Psoas muscle (tissue), 7 donors: ENCODE measurements at regions not wholly inside any gene's neighbourhood (a gene's known extent, or its start where the extent isn't known, plus 50 kb on each side); places are given as distances from the start of the nearest gene placed in this dataset.

Experiments
- ATAC-seq, 4 donors: fragments of 200-7000 bp; cut with Tn5 transposase; one replicate each; pipeline ENCODE4 v1.9.1; 2020; ENCODE audit warnings: moderate library complexity in 3 of 4, mild to moderate bottlenecking in 2 of 4
- DNase-seq, 2 donors: peaks; one replicate each; pipeline ENCODE4 v3.0.0-alpha.2; 2020
- H3K27ac ChIP-seq: fragments of 200-600 bp; one replicate; pipeline ENCODE4 v1.8.0; 2022
- H3K27me3 ChIP-seq, 3 donors: fragments of 200-600 bp in 1 of 3; one replicate each; pipeline versions ENCODE4 v1.6.1 to v1.8.0; 2013 to 2022; ENCODE audit warnings: low read length in 2 of 3, mild to moderate bottlenecking in 2 of 3, moderate library complexity in 1 of 3; ENCODE audit not compliant: insufficient read depth in 3 of 3
- H3K36me3 ChIP-seq, 2 donors: fragments of 200-600 bp in 1 of 2; one replicate each; pipeline versions ENCODE4 v1.6.1 to v1.8.0; 2013 to 2022; ENCODE audit warnings: low read depth in 1 of 2, mild to moderate bottlenecking in 1 of 2, moderate library complexity in 1 of 2; ENCODE audit not compliant: insufficient read depth in 1 of 2
- H3K4me1 ChIP-seq: fragments of 200-600 bp; one replicate; pipeline ENCODE4 v1.8.0; 2022
- H3K4me3 ChIP-seq: fragments of 200-600 bp; one replicate; pipeline ENCODE4 v1.8.0; 2022; ENCODE audit warnings: mild to moderate bottlenecking
- H3K9me3 ChIP-seq: fragments of 200-600 bp; one replicate; pipeline ENCODE4 v1.8.0; 2022
- WGBS, 3 donors: extraction: QIAGEN DNeasy Blood & Tissue Kit; methylation state at CpG; one replicate each; pipeline versions ENCODE4 v1.1.6 to v1.1.7; 2013; 5-methylcytosine and 5-hydroxymethylcytosine counted together
- intact Hi-C, 2 donors: fragments of 100-400 bp; cut with DNase I; formaldehyde crosslinking; loops; one replicate each; pipeline versions ENCODE4 v1.11.0 to v1.14.2; 2022
- TF ChIP-seq, protein P1 (sequence below): fragments of 200-600 bp; IDR thresholded peaks from one replicate; pipeline ENCODE4 v1.8.0; 2022; ENCODE audit warnings: antibody characterized with exemption
- donor health status: healthy with polysubstance abuse.
- donor health status: DM: no; HTN: no; CAD: no; lungs with moderate emphysema.
- donor health status: Bipolar disorder and iron deficiency.
- donor health status: healthy.
- donor health status: DM: yes; HTN: yes; CAD: no.
- donor health status: DM: no; HTN: no; CAD: no.
- donor health status: DM: yes; HTN: yes; CAD: no.

DNA sequence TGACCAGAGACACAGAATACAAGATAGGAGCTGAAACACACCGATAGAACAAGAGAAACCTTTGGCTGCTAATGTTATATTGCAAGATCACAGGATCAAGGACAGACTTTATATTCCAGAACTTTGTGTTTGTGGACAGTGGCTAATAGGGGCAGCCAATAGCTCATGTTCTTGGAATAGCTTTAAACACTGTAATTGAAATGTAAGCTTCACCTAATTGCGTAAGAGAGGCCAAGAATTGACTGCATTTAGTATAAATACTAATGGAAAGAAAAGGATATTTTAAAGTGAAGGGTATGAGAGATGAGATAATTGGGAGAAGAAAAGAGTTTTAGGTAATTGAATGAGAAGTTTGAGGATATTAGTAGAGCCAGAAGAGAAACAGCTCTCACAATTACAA lies 758.8 kb downstream of the CDH11 start:
- H3K4me1 ChIP-seq, result no peaks in the 10 kb centered on the region
- no peaks in the 10 kb centered on the region for H3K9me3 ChIP-seq
- no peaks in the 10 kb centered on the region for H3K36me3 ChIP-seq
- H3K4me3 ChIP-seq, result no peak overlapping the region
- intact Hi-C loops, result no loop called here
- DNase-seq (no peak), ATAC-seq (no peak)
- no peaks in the 10 kb centered on the region for H3K27me3 ChIP-seq
- H3K27ac ChIP-seq, result no peak overlapping the region
- TF ChIP-seq, protein P1, sequence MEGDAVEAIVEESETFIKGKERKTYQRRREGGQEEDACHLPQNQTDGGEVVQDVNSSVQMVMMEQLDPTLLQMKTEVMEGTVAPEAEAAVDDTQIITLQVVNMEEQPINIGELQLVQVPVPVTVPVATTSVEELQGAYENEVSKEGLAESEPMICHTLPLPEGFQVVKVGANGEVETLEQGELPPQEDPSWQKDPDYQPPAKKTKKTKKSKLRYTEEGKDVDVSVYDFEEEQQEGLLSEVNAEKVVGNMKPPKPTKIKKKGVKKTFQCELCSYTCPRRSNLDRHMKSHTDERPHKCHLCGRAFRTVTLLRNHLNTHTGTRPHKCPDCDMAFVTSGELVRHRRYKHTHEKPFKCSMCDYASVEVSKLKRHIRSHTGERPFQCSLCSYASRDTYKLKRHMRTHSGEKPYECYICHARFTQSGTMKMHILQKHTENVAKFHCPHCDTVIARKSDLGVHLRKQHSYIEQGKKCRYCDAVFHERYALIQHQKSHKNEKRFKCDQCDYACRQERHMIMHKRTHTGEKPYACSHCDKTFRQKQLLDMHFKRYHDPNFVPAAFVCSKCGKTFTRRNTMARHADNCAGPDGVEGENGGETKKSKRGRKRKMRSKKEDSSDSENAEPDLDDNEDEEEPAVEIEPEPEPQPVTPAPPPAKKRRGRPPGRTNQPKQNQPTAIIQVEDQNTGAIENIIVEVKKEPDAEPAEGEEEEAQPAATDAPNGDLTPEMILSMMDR, result no peak
- 70 to 85% (median 80%) methylated on average over 2 of the region's 2 CpGs for WGBS, 3 donors

DNA sequence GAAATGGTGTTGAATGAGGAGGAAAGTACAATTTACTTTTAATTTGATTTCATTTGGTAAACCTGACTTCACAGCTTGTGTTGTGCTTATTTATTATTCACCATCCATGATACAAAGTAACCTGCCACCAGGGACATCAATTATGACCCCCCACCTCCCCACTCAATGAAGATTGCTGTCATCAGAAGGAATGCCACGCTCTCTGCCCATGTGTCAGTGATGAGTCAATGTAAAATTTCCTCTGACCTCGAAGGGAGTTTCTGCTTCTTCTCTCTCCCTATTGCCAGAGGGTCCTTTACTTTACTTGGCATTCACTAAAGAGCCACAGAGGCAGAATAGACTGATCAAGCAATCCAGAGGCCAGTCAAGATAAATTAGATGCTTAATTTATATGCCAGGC lies 759.7 kb downstream of the CDH11 start:
- intact Hi-C loops, result no loop called here
- Histone ChIP-seq H3K4me3 (no peak overlapping the region), H3K27me3 (no peaks in the 10 kb centered on the region), H3K27ac (no peak overlapping the region), H3K9me3 (no peaks in the 10 kb centered on the region), H3K4me1 (no peaks in the 10 kb centered on the region), H3K36me3 (no peaks in the 10 kb centered on the region)
- ATAC-seq (no peak), DNase-seq (no peak)
- TF ChIP-seq, protein P1, result no peak
- 57 to 63% (median 61%) methylated on average over 2 of the region's 2 CpGs for WGBS, 3 donors

DNA sequence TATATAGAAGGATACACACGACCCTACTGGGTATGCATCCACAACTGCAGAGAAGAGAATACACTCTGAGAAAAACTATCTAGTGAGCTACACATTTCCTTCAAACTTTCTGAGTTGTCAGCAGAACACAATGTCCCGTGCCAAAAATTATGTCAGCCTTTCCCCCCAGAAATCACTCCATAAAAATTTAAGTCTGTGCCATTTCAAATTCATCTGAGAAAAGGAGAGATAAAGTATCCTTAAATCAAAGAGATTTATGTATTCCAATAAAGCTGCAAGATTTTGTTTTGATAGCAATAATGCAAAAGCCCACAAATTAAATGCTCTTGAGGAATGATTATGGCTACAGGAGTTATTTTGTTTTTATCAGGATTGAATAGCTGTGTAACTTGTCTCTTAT lies 760.1 kb downstream of the CDH11 start:
- intact Hi-C loops, result no loop called here
- Histone ChIP-seq H3K36me3 (no peaks in the 10 kb centered on the region), H3K27me3 (no peaks in the 10 kb centered on the region), H3K4me1 (no peaks in the 10 kb centered on the region), H3K4me3 (no peak overlapping the region), H3K9me3 (no peaks in the 10 kb centered on the region), H3K27ac (no peak overlapping the region)
- TF ChIP-seq, protein P1, result no peak
- ATAC-seq, result no peak
- no peak for DNase-seq
- WGBS, 3 donors, result 34 to 48% (median 40%) methylated on average over 2 of the region's 2 CpGs

DNA sequence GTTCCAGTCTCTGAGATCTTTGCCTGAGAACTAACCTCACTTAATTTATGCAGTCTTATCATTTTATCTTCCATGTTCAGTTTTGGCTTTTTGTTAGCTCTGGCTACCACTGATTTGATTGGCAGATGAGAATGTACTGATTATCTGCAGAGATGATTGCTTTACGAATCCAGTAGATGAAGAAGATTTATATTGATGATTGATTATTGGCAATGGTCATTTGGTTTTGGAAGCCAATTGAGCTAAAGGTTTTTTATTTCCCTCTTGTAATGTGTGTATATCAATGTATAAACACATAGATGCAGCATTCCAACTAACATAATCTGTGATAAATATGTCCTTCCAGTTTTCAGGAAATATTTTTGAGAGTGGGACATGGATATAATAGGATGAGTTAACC lies 763.6 kb downstream of the CDH11 start:
- ATAC-seq, result no peak
- 83 to 94% (median 90%) methylated on average over 1 of the region's 1 CpG for WGBS, 3 donors

DNA sequence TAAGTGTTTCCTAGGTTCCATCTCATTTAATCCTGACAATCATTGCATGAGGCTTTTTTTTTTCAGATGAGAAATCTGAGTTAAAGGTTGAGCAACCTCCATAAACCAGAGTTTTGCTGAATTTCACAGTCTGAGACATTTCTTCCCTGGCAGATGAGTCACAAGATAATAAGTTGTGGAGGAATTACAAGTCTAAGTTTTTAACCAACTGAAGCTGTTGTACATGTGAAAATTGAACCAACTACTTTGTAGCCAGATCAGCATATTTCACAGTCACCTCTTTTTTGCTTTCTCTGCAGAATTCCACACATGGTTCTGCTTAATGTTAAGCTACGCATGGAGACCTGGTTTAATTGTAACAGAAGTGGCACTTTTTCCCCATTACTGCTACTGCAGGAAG lies 765.6 kb downstream of the CDH11 start:
- Histone ChIP-seq H3K9me3 (no peaks in the 10 kb centered on the region), H3K4me1 (no peaks in the 10 kb centered on the region), H3K27ac (no peak overlapping the region), H3K27me3 (no peaks in the 10 kb centered on the region), H3K4me3 (no peak overlapping the region), H3K36me3 (no peaks in the 10 kb centered on the region)
- 56 to 87% (median 69%) methylated on average over 1 of the region's 1 CpG for WGBS, 3 donors
- ATAC-seq, result no peak
- TF ChIP-seq, protein P1, result no peak
- intact Hi-C loops, result no loop called here
- DNase-seq, result no peak

More for the DNA sequence above, 763.6 kb downstream of the CDH11 start:
- H3K9me3 ChIP-seq, result no peaks in the 10 kb centered on the region
- H3K4me1 ChIP-seq, result no peaks in the 10 kb centered on the region
- no peaks in the 10 kb centered on the region for H3K36me3 ChIP-seq
- no peak for DNase-seq
- TF ChIP-seq, protein P1, result no peak
- intact Hi-C loops, result no loop called here
- no peaks in the 10 kb centered on the region for H3K27me3 ChIP-seq
- no peak overlapping the region for H3K27ac ChIP-seq
- H3K4me3 ChIP-seq, result no peak overlapping the region
